Tibial nerve (tissue), 4 donors: ENCODE measurements at regions not wholly inside any gene's neighbourhood (a gene's known extent, or its start where the extent isn't known, plus 50 kb on each side); places are given as distances from the start of the nearest gene placed in this dataset.

Experiments used
- EP300 ChIP-seq, 2 donors: sonication (generic); formaldehyde crosslinking; IDR thresholded peaks; one replicate each; pipeline ENCODE4 v1.6.1; 2017; ENCODE audit warnings: antibody characterized with exemption in 2 of 2, mild to moderate bottlenecking in 1 of 2
- POLR2A ChIP-seq, 2 donors: fragments of 450-650 bp; IDR thresholded peaks; one replicate each; pipeline ENCODE4 v1.6.1; 2017; ENCODE audit warnings: antibody characterized with exemption in 2 of 2, mild to moderate bottlenecking in 2 of 2, moderate library complexity in 2 of 2
- TF ChIP-seq, protein P1 (sequence below), 5 experiments: fragments of 200-600 bp in 3 of 5; fragments of 450-650 bp in 2 of 5; sonication (generic) in 3 of 5; IDR thresholded peaks; one replicate each; pipeline ENCODE4 v1.5.1; 2016 to 2019; ENCODE audit warnings: antibody characterized with exemption in 5 of 5, mild to moderate bottlenecking in 3 of 5, moderate library complexity in 2 of 5

DNA sequence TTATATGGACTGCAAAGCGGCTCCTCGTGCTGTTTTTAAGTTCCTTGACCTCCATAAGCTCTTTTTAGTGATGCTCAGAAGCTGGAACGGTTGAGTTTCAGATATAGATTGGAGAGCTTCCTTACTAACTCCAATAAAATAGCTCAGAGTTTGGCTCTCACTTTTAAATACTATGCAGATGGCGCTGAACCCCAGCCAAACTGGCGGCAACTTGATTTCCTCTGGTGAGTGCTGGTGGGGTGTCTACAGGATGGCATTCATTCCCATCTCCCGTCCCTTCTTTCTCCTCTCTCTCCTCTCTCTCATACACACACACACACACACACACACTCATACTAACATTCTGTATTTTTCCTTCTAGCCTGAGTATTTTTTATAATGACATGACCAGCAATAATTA is 346.3 kb downstream of the ETNK1 start:
- TF ChIP-seq, protein P1, sequence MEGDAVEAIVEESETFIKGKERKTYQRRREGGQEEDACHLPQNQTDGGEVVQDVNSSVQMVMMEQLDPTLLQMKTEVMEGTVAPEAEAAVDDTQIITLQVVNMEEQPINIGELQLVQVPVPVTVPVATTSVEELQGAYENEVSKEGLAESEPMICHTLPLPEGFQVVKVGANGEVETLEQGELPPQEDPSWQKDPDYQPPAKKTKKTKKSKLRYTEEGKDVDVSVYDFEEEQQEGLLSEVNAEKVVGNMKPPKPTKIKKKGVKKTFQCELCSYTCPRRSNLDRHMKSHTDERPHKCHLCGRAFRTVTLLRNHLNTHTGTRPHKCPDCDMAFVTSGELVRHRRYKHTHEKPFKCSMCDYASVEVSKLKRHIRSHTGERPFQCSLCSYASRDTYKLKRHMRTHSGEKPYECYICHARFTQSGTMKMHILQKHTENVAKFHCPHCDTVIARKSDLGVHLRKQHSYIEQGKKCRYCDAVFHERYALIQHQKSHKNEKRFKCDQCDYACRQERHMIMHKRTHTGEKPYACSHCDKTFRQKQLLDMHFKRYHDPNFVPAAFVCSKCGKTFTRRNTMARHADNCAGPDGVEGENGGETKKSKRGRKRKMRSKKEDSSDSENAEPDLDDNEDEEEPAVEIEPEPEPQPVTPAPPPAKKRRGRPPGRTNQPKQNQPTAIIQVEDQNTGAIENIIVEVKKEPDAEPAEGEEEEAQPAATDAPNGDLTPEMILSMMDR (IDR thresholded peaks at IDR 0.05), result no peak
- TF ChIP-seq POLR2A (IDR thresholded peaks at IDR 0.05) (no peak), EP300 (IDR thresholded peaks at IDR 0.05) (no peak)
